ENCODE measurements at regions not wholly inside any gene's neighbourhood (a gene's known extent, or its start where the extent isn't known, plus 50 kb on each side); places are given as distances from the start of the nearest gene placed in this dataset.
"Not testable (repeated sequence)": the region's sequence is repeated elsewhere in the genome, so short reads cannot be mapped to it uniquely, and the experiment has no call there.

- no peaks in the 10 kb centered on the region for H3K4me1 ChIP-seq
- H3K27ac ChIP-seq, result no peak overlapping the region
- in situ Hi-C loops (cut with MboI; ENCODE audit: low sequenced_read_pairs in 4 of 4) (no loop called here), intact Hi-C loops (cut with DNase I; ENCODE audit: low total_unique reads) (no loop called here)
- no peak overlapping the region for H3K4me3 ChIP-seq
- TF ChIP-seq CTCF (IDR thresholded peaks at IDR 0.05 in 4 of 5, conservative IDR thresholded peaks at IDR 0.05 in 1 of 5), result no peak
- DNase-seq (no peak), ATAC-seq (no peak)
- no peaks in the 10 kb centered on the region for H3K9me3 ChIP-seq
- no peaks in the 10 kb centered on the region for H3K27me3 ChIP-seq
- no peaks in the 10 kb centered on the region for H3K36me3 ChIP-seq
Measured at GRCh38 chr2:53331667-53332066, 435.9 kb upstream of the CHAC2 start.

- H3K4me1 ChIP-seq, result no peaks in the 10 kb centered on the region
- no peaks in the 10 kb centered on the region for H3K9me3 ChIP-seq
- H3K4me3 ChIP-seq, result no peak overlapping the region
- no peaks in the 10 kb centered on the region for H3K27me3 ChIP-seq
- DNase-seq, result no peak
- H3K27ac ChIP-seq, result no peak overlapping the region
- no peaks in the 10 kb centered on the region for H3K36me3 ChIP-seq
- no peak for ATAC-seq
- intact Hi-C loops (cut with DNase I; ENCODE audit: low total_unique reads), result no loop called here
- in situ Hi-C loops (cut with MboI; ENCODE audit: low sequenced_read_pairs in 4 of 4), result no loop called here
- TF ChIP-seq POLR2A (IDR thresholded peaks at IDR 0.05), result no peak
- TF ChIP-seq CTCF (IDR thresholded peaks at IDR 0.05 in 4 of 5, conservative IDR thresholded peaks at IDR 0.05 in 1 of 5), result no peak
Measured at GRCh38 chr2:53317861-53318260, 449.7 kb upstream of the CHAC2 start.

- in situ Hi-C loops (cut with MboI; ENCODE audit: low sequenced_read_pairs in 4 of 4), result no loop called here
- DNase-seq (no peak), ATAC-seq (no peak)
- H3K4me1 ChIP-seq, result no peaks in the 10 kb centered on the region
- no peaks in the 10 kb centered on the region for H3K36me3 ChIP-seq
- intact Hi-C loops (cut with DNase I; ENCODE audit: low total_unique reads), result no loop called here
- H3K4me3 ChIP-seq, result no peak overlapping the region
- no peaks in the 10 kb centered on the region for H3K27me3 ChIP-seq
- no peaks in the 10 kb centered on the region for H3K9me3 ChIP-seq
- no peak overlapping the region for H3K27ac ChIP-seq
- TF ChIP-seq POLR2A (IDR thresholded peaks at IDR 0.05) (no peak), CTCF (IDR thresholded peaks at IDR 0.05 in 4 of 5, conservative IDR thresholded peaks at IDR 0.05 in 1 of 5) (no peak)
Measured at GRCh38 chr2:53315149-53315548, 452.5 kb upstream of the CHAC2 start.

- Histone ChIP-seq H3K9me3 (no peaks in the 10 kb centered on the region), H3K27ac (no peak overlapping the region), H3K4me3 (no peak overlapping the region), H3K4me1 (no peaks in the 10 kb centered on the region), H3K27me3 (no peaks in the 10 kb centered on the region), H3K36me3 (no peaks in the 10 kb centered on the region)
- ATAC-seq (no peak), DNase-seq (no peak)
- intact Hi-C loops (cut with DNase I; ENCODE audit: low total_unique reads) (no loop called here), in situ Hi-C loops (cut with MboI; ENCODE audit: low sequenced_read_pairs in 4 of 4) (no loop called here)
- TF ChIP-seq POLR2A (IDR thresholded peaks at IDR 0.05), result no peak
- no peak for TF ChIP-seq CTCF (IDR thresholded peaks at IDR 0.05 in 4 of 5, conservative IDR thresholded peaks at IDR 0.05 in 1 of 5)
Measured at GRCh38 chr2:53314718-53315117, 452.9 kb upstream of the CHAC2 start.

GRCh38 chr2:53313644-53314043 lies 454.0 kb upstream of the CHAC2 start:
- in situ Hi-C loops (cut with MboI; ENCODE audit: low sequenced_read_pairs in 4 of 4); H3K27ac ChIP-seq; intact Hi-C loops (cut with DNase I; ENCODE audit: low total_unique reads); ATAC-seq; H3K27me3 ChIP-seq; DNase-seq; H3K4me3 ChIP-seq; H3K9me3 ChIP-seq; H3K4me1 ChIP-seq; H3K36me3 ChIP-seq: not testable (repeated sequence)

Data from gastrocnemius medialis (tissue), 4 donors.